ENCODE measurements at regions not wholly inside any gene's neighbourhood (a gene's known extent, or its start where the extent isn't known, plus 50 kb on each side); places are given as distances from the start of the nearest gene placed in this dataset.
"Not testable (repeated sequence)": the region's sequence is repeated elsewhere in the genome, so short reads cannot be mapped to it uniquely, and the experiment has no call there.

DNA sequence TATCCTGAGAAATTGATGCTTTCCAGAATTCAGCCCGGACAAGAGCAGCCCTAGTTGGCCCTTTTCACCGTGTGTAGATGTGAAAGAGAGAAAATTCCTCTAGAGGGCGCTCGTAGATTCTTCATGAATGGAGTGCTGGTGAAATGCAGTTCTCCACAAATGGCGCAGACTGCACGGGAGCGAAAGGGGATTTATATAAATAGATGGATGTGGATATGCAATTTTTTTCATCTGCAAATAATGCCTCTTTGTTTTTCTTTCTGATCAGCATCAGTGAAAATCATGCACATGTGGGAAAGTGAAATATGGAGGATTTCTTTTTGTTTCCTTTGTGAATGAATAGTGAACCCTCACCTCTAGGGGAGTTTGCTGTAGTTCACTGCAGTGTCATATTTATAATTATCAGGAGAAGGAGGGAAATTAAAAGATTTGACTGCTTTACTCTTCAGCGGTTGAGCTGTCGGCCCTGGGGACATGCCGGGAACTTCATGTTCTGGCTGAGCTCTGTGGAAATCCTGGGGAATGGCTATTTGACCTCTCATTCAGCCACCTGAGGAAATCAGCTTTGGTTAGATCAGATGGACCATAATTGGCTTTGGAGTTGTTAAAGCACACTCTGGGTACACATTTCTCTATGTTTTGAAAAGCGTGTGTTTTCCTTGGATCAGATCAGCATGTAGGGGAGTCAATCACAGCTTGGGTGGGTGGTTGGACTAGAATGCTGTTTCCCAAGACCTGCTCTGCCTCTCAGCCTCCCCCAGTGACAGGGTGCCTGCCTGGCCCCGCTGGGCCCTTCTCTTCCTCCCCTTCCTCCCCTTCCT, 115.0 kb upstream of the SHISA3 start:
- peak; percentile 83 for DNase-seq (ENCODE audit: low read depth, low spot score)

DNA sequence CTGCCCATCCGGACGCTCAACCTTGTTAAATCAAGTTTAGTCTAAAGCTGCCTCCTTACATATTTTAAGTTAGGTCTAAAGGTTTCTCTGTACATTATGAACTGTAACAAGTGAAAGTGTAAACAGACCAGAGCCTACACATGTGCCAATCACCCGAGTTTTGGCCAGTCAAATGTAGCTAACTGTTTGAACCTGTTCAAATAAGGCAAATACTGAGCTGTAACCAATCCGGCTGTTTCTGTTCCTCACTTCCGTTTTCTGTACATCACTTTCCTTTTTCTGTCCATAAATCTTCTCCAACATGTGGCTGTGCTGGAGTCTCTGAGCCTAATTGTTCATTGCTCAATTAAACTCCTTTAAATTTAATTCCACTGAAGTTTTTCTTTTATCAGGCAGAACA, 113.3 kb upstream of the SHISA3 start:
- no peak for DNase-seq (ENCODE audit: low read depth, low spot score)

- not testable (repeated sequence) for DNase-seq (ENCODE audit: low read depth, low spot score)
Measured at GRCh38 chr4:42288876-42289275, 108.4 kb upstream of the SHISA3 start.

DNA sequence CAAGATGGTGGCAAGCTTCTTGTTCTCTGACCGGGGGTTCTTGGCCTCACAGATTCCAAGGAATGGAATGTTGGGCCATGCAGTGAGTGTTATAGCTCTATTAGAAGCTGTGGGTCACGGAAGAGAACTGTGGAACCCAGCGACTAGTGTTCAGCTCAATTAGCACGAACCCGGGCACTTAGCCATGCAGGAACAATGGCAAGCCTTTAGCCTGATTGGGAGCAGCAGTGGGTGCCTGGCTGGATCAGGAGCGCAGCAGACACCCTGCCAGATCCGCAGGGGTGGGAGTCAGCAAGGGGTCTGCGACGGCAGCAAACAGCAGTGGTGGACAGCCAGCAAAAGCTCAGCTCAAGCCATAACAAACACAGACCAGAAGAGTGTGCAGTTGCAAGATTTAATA, 105.1 kb upstream of the SHISA3 start:
- DNase-seq (ENCODE audit: low read depth, low spot score), result not testable (repeated sequence)

GRCh38 chr4:42293967-42294813, 103.1 kb upstream of the SHISA3 start:
- no peak for DNase-seq (ENCODE audit: low read depth, low spot score)

- no peak for DNase-seq (ENCODE audit: low read depth, low spot score)
Measured at GRCh38 chr4:42296196-42296595, 101.1 kb upstream of the SHISA3 start.

- DNase-seq (ENCODE audit: low read depth, low spot score), result peak; percentile 72
Measured at GRCh38 chr4:42302348-42302747, 94.9 kb upstream of the SHISA3 start.

DNA sequence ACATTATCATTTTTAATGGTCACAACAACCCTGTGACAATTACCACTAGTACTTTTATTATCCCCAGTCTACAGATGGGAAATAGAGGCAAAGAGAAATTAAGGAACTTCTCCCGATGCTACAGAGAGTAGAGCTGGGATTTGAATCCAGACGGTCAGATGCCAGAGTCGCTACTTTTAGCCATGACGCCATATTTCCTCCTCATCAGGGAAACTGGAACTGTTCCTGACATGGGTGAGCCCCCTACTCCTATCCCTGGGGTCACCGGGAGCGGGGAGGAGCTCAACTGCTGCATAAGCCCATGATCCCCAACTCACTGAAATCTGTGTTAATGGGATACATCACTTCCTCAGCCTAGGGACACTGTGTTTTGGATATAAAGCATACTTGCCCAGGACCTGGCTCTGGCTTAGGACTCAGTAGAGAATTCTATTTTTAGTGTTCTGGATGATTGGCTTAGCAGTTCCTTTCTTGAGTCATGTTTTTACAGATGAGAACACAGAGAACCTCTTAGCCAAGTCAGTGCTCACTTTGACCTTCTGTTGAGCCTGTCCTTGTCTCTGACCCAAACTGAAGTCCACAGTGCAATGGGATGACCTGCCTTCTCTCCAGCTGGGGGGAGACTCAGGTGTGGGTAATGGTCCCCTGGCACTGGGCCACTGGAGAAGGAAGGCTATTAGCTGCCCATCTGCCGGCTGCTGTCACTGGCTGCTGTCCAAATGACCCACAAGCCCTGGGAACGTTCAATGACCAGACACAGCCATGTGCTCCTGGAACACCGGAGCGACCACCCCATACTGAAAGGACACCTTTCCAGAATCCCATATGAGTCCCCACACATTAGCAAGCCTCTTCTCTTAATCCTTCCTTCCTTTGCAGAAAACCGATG, 90.8 kb upstream of the SHISA3 start:
- no peak for DNase-seq (ENCODE audit: low read depth, low spot score)

- DNase-seq (ENCODE audit: low read depth, low spot score), result no peak
Measured at GRCh38 chr4:42308247-42308646, 89.0 kb upstream of the SHISA3 start.

GRCh38 chr4:42309361-42310260, 87.7 kb upstream of the SHISA3 start:
- DNase-seq (ENCODE audit: low read depth, low spot score), result no peak

DNA sequence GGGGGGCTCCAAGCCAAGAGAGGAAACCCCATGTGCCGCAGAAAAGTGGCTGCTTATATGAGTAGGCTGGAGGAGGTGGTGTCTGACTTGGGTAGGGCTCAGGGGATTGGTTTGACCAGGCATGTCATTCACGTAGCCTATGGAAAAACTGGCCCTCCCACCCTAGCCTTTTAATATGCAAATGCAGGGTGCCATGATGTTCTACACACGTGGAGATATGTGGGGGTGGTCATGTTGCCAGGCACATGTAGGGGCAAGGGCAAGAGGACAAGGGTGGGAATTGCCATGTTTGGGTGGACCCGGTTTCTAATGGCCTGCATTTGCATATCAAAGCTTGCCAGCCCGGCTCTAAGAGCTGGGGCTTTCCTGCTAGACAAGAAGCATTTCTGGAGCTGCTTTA, 86.9 kb upstream of the SHISA3 start:
- DNase-seq (ENCODE audit: low read depth, low spot score), result peak; percentile 66

- no peak for DNase-seq (ENCODE audit: low read depth, low spot score)
Measured at GRCh38 chr4:42310806-42311205, 86.5 kb upstream of the SHISA3 start.

DNA sequence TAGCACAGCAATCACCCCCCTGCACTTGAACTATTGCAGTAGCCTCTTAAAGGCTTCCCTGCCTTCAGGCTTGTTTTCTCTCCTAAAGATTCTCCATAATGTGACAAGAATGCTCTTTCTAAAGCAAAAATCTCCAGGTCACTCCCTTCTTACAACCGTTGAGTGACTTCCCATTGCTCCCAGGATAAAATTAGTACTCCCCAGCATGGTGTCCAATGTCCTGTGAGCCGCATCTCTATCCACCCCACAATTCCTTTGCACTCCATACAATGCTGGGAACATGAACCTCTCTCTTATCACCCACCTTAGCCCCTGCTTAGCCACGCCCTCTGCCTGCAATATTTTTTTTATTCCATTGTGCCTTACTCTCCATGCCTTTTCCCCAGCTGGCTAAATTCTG, 85.7 kb upstream of the SHISA3 start:
- no peak for DNase-seq (ENCODE audit: low read depth, low spot score)

- not testable (repeated sequence) for DNase-seq (ENCODE audit: low read depth, low spot score)
Measured at GRCh38 chr4:42313420-42313819, 83.9 kb upstream of the SHISA3 start.

- no peak for DNase-seq (ENCODE audit: low read depth, low spot score)
Measured at GRCh38 chr4:42313872-42314271, 83.4 kb upstream of the SHISA3 start.

GRCh38 chr4:42315231-42315630, 82.1 kb upstream of the SHISA3 start:
- no peak for DNase-seq (ENCODE audit: low read depth, low spot score)

DNA sequence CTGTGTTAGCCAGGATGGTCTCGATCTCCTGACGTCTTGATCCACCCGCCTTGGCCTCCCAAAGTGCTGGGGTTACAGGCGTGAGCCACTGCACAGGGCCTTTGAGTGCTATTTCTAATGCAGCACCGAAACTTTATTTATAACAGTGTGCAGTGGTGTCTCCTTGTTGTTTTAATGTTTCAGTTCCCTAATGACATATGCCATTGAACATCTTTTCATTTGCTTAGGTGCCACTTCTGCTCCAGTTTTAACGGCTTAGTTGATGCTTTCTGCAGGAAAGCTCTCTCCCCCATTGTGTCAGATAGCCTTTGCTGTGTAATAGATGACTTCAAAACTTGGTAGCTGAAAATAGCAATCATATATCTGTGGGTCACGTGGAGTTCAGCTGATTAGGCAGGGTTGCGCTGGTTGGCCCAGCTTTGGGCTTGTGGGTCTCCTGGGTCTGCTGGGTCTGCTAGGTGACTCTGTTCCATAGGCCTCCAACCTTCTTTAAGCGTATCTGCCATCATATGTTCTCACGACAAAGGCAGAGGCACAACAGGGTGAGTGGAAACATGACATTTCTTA, 76.4 kb upstream of the SHISA3 start:
- DNase-seq (ENCODE audit: low read depth, low spot score), result no peak

DNA sequence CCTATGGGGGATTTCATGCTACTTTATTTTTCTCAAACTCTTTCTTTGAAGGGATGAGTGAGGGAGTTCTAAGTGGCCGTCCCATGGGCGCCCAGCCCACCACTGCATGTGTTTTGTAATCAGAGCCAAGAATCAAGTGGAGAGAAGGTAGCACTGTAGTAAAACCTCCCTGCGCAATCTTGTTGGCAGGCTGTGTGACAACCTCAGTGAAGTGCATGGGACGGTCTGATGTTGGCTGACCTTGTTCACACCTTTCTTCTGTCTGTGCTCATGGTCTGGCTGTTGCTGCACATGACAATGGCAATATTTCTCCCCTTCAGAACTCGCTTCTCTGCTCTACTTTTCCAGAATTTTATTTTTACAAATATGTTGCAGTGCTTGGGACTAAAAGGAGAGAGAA, 71.2 kb upstream of the SHISA3 start:
- no peak for DNase-seq (ENCODE audit: low read depth, low spot score)

- DNase-seq (ENCODE audit: low read depth, low spot score), result no peak
Measured at GRCh38 chr4:42326524-42326923, 70.8 kb upstream of the SHISA3 start.

DNA sequence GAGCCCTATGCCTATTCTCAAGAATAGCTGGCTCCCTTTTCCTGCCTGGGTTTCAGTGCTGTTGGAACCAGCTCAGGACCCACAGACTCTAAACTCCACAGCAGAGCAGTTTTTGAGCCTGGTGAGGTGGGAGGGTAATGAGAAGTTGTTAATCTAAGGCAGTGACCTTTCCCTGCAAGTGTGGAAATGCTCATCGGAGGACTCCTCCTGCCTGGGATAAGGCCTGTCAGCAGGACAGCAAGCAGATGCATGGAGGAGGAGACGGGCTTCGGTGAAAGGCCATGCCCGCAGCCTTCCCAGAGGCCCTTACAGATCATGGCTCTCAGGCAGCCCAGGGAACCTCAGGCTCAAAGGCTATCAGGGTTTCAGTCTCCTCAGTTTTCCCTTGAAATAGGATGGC, 70.0 kb upstream of the SHISA3 start:
- peak; percentile 45 for DNase-seq (ENCODE audit: low read depth, low spot score)

Measured in ELF-1 (cell line).